Loucy (cell line): ENCODE measurements at regions not wholly inside any gene's neighbourhood (a gene's known extent, or its start where the extent isn't known, plus 50 kb on each side); places are given as distances from the start of the nearest gene placed in this dataset.

Source experiments
- H2AFZ ChIP-seq: fragments of 200-600 bp; sonication (generic); 2 replicates; pipeline ENCODE4 v1.6.0; 2016; ENCODE audit warnings: antibody characterized with exemption, mild to moderate bottlenecking, low read length, moderate library complexity
- H3F3A ChIP-seq: fragments of 200-600 bp; 2 replicates; pipeline ENCODE4 v1.6.0; 2016; ENCODE audit warnings: antibody characterized with exemption, low read depth, mild to moderate bottlenecking
- H3K27me3 ChIP-seq: fragments of 200-600 bp; sonication (generic); 2 replicates; pipeline ENCODE4 v1.6.1; 2014; ENCODE audit warnings: low read length, mild to moderate bottlenecking; ENCODE audit not compliant: insufficient read depth, poor library complexity, severe bottlenecking
- H3K36me3 ChIP-seq: fragments of 200-600 bp; sonication (generic); 2 replicates; pipeline ENCODE4 v1.6.1; 2016; ENCODE audit warnings: low read length; ENCODE audit not compliant: insufficient read depth
- H3K4me1 ChIP-seq: fragments of 200-600 bp; sonication (generic); 2 replicates; pipeline ENCODE4 v1.5.1; 2014; ENCODE audit warnings: low read length, mild to moderate bottlenecking; ENCODE audit not compliant: insufficient read depth, poor library complexity, severe bottlenecking
- H3K4me2 ChIP-seq: fragments of 200-600 bp; sonication (generic); 2 replicates; pipeline ENCODE4 v1.6.0; 2014; ENCODE audit warnings: antibody characterized with exemption, low read length, low read depth, mild to moderate bottlenecking; ENCODE audit not compliant: poor library complexity, severe bottlenecking
- H3K4me3 ChIP-seq: fragments of 200-600 bp; sonication (generic); 2 replicates; pipeline ENCODE4 v1.5.1; 2014; ENCODE audit warnings: low read length, mild to moderate bottlenecking, mixed read lengths; ENCODE audit not compliant: poor library complexity, severe bottlenecking
- H3K79me2 ChIP-seq: fragments of 200-600 bp; sonication (generic); 2 replicates; pipeline ENCODE4 v1.6.1; 2014; ENCODE audit warnings: low read length; ENCODE audit not compliant: insufficient read depth
- H3K9ac ChIP-seq: fragments of 200-600 bp; sonication (generic); 2 replicates; pipeline ENCODE4 v1.6.0; 2014; ENCODE audit warnings: mild to moderate bottlenecking, low read depth, low read length, moderate library complexity; ENCODE audit not compliant: poor library complexity, severe bottlenecking
- H3K9me2 ChIP-seq: fragments of 200-600 bp; sonication (generic); replicated peaks from 2 replicates; pipeline ENCODE4 v1.6.1; 2016; ENCODE audit warnings: low read depth, low read length, mixed read lengths
- H3K9me3 ChIP-seq: fragments of 200-600 bp; sonication (generic); 2 replicates; pipeline ENCODE4 v1.6.1; 2014; ENCODE audit warnings: mild to moderate bottlenecking, antibody characterized with exemption, low read length, low read depth; ENCODE audit not compliant: insufficient read depth
- H4K20me1 ChIP-seq: fragments of 200-600 bp; sonication (generic); 2 replicates; pipeline ENCODE4 v1.6.0; 2014; ENCODE audit warnings: antibody characterized with exemption, low read length, mild to moderate bottlenecking; ENCODE audit not compliant: insufficient read depth, poor library complexity, severe bottlenecking
- CTCF ChIP-seq: fragments of 200-600 bp; sonication (generic); conservative IDR thresholded peaks from 2 replicates; pipeline ENCODE4 v1.5.1; 2014; ENCODE audit warnings: mild to moderate bottlenecking, antibody characterized with exemption, low read length
- EZH2phosphoT487 ChIP-seq: fragments of 200-600 bp; IDR thresholded peaks from 2 replicates; pipeline ENCODE4 v1.6.1; 2018; ENCODE audit warnings: antibody characterized with exemption, mild to moderate bottlenecking, moderate library complexity, borderline replicate concordance

GRCh38 chr17:83162035-83162745, 82.8 kb downstream of the METRNL start:
- TF ChIP-seq EZH2phosphoT487 (no peak), CTCF (no peak)
- Histone ChIP-seq H4K20me1 (no peaks in the 10 kb centered on the region), H3K9ac (no peak overlapping the region), H3K79me2 (no peaks in the 10 kb centered on the region), H3K4me3 (no peak overlapping the region), H3K9me2 (no peaks in the 10 kb centered on the region), H3K4me2 (no peak overlapping the region), H2AFZ (no peak overlapping the region), H3K4me1 (no peaks in the 10 kb centered on the region), H3K9me3 (peaks cover 9% of the 10 kb centered on the region; the same call in 1 of the 2 replicates), H3K27me3 (no peaks in the 10 kb centered on the region), H3K36me3 (no peaks in the 10 kb centered on the region), H3F3A (no peaks in the 10 kb centered on the region)

GRCh38 chr17:83164490-83164889, 85.1 kb downstream of the METRNL start:
- H3K9me3 ChIP-seq: peaks cover 6% of the 10 kb centered on the region; the same call in 1 of the 2 replicates
- no peak overlapping the region for H2AFZ ChIP-seq
- no peaks in the 10 kb centered on the region for H3K27me3 ChIP-seq
- TF ChIP-seq CTCF (no peak), EZH2phosphoT487 (no peak)
- no peaks in the 10 kb centered on the region for H3K4me1 ChIP-seq
- H3K9me2 ChIP-seq: no peaks in the 10 kb centered on the region
- H3K4me2 ChIP-seq: no peak overlapping the region
- no peaks in the 10 kb centered on the region for H3K79me2 ChIP-seq
- no peak overlapping the region for H3K4me3 ChIP-seq
- H3F3A ChIP-seq: no peaks in the 10 kb centered on the region
- H4K20me1 ChIP-seq: no peaks in the 10 kb centered on the region
- H3K9ac ChIP-seq: no peak overlapping the region
- no peaks in the 10 kb centered on the region for H3K36me3 ChIP-seq

DNA sequence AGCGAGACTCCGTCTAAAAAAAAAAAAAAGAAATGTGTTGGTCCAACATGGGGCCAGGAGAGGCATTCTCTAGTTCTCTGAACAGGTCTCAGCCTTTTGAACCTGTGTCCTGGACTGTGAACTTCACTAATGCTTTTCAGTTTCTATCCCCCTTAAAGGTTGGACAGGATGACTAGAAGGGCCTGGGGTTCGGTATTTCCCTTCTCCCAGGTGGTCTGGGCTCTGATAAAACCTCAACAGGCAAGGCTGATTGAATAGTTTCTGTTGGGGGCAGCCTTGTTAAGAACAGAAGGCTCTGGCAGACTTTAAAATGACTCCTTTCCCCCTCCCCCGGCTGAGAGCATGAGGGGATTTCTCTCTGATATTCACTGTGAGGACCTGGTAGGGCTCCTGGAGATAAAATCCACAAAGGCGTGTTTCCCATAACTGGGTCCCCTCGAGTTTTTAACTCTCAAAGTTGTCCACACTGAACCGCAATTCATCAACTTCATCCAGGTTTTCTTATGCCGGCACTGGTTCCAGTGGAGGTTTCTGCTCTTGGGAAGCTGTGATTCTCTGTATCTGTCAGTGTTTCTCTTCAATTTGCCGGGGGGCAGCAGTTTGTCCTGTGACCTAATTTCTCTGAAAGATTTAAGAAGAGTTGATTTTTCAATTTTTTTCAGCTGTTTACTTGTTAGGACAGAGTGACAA, 91.3 kb downstream of the METRNL start:
- H3F3A ChIP-seq: no peaks in the 10 kb centered on the region
- H3K9me2 ChIP-seq: no peaks in the 10 kb centered on the region
- H3K79me2 ChIP-seq: no peaks in the 10 kb centered on the region
- no peak overlapping the region for H2AFZ ChIP-seq
- no peaks in the 10 kb centered on the region for H3K36me3 ChIP-seq
- no peak overlapping the region for H3K4me2 ChIP-seq
- no peak overlapping the region for H3K9ac ChIP-seq
- H3K27me3 ChIP-seq: no peaks in the 10 kb centered on the region
- H3K4me3 ChIP-seq: no peak overlapping the region
- H3K4me1 ChIP-seq: peaks cover 6% of the 10 kb centered on the region
- H3K9me3 ChIP-seq: peaks cover 2% of the 10 kb centered on the region; the same call in 1 of the 2 replicates
- H4K20me1 ChIP-seq: no peaks in the 10 kb centered on the region
- TF ChIP-seq EZH2phosphoT487: no peak
- TF ChIP-seq CTCF: no peak
